Vagina (tissue), 2 donors: ENCODE measurements at regions not wholly inside any gene's neighbourhood (a gene's known extent, or its start where the extent isn't known, plus 50 kb on each side); places are given as distances from the start of the nearest gene placed in this dataset.

Experiments
- CTCF ChIP-seq, 3 experiments: fragments of 450-650 bp in 2 of 3; fragments of 200-600 bp in 1 of 3; sonication (generic) in 1 of 3; IDR thresholded peaks; one replicate each; pipeline ENCODE4 v1.5.1; 2017 to 2019; ENCODE audit warnings: antibody characterized with exemption in 3 of 3, mild to moderate bottlenecking in 2 of 3, moderate library complexity in 2 of 3
- POLR2A ChIP-seq, 2 donors: fragments of 450-650 bp; IDR thresholded peaks; one replicate each; pipeline ENCODE4 v1.6.1; 2017; ENCODE audit warnings: antibody characterized with exemption in 2 of 2, mild to moderate bottlenecking in 2 of 2, moderate library complexity in 2 of 2

- TF ChIP-seq CTCF (IDR thresholded peaks at IDR 0.05) = no peak
- no peak for TF ChIP-seq POLR2A (IDR thresholded peaks at IDR 0.05)
Observed at GRCh38 chr2:188151670-188152069, 140.0 kb upstream of the GULP1 start.
